GM18868 (cell line): ENCODE measurements at regions not wholly inside any gene's neighbourhood (a gene's known extent, or its start where the extent isn't known, plus 50 kb on each side); places are given as distances from the start of the nearest gene placed in this dataset.

ENCODE experiments used
- ATAC-seq: cut with Tn5 transposase; IDR thresholded peaks from one replicate; pipeline ENCODE4 v1.9.1; 2021; ENCODE audit warnings: mild to moderate bottlenecking, moderate library complexity; ENCODE audit not compliant: unreplicated experiment

DNA sequence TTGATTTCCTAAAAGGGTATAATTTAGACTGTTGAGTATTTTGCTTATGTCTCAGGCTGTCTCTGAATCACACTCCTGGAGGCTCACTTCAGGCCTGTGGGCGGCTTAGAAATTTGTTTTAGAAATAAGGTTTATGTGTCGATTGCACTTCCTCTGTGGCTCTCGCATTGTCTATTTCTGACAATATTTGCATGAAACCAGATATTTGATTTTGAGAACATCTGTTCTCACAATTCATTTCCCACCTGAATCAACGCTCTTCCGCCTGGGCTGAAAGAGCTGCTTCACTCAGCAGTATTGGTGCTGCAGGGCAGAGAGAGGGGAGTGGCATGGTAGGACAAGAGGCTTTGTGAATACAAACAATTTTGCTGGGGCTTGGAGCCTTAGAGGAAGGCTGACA is 262.0 kb downstream of the ADRA2A start:
- ATAC-seq, result peak; percentile 91

- peak; percentile 76 for ATAC-seq
These were observed 268.0 kb downstream of the ADRA2A start for GRCh38 chr10:111344804-111345203.

DNA sequence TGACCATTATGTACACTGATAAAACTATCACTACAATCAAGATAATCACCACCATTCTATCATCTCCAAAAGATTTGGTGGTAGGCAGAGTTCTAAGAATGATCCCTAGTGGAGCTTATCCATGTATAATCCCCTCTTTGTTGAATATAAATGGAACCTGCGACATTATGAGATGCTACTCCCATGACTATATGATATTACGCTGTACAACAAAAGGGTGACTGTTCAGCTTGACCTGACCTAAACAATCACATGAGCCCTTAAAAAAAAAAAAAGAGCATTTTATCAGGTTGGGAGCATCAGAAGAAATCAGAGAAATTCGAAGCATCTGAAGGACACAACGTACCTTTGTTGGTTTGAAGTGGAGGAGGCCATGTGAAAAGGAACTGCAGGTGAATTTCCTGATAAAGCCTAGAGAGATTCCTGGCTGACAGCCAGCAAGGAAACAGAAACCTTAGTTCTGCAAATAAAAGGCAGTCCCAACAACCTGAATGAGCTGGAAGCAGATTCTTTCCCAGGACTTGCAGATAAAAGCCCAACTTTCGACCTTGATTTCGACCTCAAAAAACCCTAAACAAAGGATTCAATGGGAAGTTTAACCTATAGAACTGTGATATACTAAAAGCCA is 270.7 kb downstream of the ADRA2A start:
- ATAC-seq, result no peak

DNA sequence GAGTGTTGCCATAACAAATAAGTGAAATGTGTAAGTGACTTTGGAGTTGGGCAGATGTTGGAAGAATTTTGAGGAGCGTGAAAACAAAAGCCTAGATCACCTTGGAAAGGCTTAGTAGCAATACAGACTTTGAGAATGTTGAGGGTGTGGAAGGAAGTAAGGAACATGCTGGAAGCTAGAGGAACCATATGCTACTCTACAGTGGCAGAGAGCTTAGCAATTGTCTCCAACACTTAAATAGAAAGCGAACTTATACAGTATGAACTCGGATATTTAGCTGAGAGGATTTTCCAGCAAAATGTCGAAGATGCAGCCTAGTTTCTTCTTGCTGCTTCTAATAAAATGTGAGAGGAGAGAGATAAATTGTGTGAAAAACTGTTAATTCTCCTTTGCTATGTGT is 271.2 kb downstream of the ADRA2A start:
- no peak for ATAC-seq

DNA sequence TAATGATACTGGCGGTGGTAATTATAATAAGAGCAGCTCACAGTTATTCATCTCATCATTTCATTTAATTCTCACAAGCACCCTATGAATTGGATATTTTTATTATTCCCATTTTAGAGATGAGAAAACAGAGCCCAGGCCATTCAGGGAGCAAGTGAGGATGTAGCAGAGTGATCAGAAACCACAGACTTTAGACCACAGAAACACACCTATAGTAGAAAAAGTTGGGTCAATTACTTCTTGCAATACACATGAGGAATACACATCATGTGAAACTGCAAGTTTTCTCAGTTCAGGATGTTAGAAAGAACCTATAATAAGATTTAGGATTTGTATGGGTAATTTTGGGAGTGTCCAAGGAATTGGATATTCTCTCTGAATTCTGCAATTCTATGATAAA is 278.0 kb downstream of the ADRA2A start:
- ATAC-seq, result peak; percentile 57

DNA sequence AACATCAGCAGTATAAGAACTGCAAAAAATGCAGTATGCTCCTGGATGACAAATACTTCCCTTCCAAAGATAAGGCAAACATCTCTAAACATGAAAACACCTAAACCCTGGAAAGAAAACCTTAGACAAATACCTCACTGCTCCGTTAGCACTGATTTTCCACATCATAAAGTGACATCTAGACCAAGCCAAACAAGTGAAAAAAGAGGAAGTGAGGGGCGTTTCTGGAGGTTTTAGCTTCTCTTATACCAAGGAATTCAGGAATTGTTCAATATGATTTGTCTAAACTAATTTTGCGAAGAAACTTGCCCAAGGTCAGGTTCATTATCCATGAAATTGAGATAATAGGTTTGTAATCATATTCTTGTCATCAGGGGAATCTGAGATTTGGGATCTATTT is 279.7 kb downstream of the ADRA2A start:
- ATAC-seq, result no peak

GRCh38 chr10:111357859-111358258 is 281.0 kb downstream of the ADRA2A start:
- ATAC-seq, result no peak

DNA sequence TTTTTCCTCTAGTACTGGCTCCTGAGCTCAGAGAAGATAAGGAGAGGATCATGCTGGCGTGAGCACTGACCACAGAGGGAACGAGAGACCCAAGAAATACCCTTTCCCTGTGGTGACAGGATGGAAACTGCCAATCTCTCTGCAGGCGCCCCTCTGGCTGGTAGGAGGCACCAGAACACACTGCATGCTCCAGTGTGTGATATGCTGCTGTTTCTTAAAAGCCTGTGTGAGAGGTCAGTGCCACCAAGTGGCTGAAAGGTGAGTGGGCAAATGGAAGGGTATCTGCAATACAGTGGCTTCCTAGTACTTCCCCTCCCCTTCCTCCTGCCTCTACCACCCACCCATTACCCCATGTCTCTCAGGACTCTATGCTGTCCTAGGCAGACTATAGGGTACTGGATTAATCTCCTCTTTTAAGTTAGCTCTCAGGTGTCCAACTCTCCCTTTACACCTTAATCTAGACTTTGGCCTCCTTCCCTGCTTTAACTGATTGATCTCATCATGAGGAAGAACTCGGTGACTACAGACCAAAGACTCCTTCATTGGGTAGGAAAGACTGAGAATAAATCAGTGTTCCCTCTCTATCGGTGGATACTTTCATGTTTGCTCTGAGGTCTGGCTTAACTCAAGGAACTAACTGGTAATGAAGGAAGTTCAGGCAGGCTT is 283.6 kb downstream of the ADRA2A start:
- ATAC-seq, result peak; percentile 98

DNA sequence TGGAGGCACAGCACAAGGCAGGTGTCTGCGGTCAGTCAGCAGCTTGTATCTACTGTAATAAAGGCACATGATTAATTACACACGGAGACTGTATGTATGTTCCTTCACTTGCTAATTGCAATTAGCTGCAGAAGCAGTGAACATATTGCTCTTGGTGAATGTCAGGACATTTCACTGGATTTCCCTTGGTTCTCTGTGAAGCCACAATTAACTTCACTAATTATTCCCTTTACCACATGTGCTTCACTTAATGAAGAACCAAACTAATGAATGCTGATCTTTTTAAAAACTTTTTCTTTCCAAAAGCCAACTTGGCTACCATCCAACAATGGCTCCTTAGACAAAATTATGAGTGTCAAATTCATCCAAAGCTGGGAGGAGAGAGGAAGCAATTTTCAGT is 290.7 kb downstream of the ADRA2A start:
- ATAC-seq, result no peak

GRCh38 chr10:111370101-111370500 is 293.3 kb downstream of the ADRA2A start:
- no peak for ATAC-seq

- no peak for ATAC-seq
These were observed 296.9 kb downstream of the ADRA2A start for GRCh38 chr10:111373696-111374095.

DNA sequence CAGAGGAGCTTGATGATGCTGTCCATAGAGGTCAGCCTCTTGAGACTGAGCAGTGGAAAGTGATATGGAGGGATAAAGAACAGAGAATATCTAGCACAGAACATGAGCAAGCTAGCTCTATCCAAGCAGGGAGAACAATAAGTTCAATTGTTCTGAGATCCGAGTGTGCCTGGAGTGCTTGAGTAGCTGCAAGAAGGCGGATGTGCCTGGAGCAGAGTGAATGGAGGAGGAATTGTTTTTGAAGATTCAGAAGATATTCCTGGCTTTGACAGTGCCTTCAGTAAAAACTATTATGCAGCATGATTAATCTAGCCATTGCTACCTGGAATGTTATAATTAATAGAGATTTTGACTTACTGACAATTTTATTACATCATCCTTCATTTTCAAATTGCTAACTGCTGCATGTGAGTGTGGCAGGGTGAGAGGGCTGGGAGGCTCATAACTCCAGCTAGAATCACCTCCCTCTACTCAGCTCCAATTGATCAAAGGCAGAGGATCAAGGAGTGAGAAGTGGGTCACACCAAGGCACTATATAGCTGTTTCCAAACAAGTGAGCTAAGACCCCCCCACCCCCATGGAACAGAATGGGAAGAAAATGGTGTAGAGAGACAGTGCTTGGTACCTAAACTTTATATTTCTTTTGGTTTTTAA is 302.8 kb downstream of the ADRA2A start:
- no peak for ATAC-seq

DNA sequence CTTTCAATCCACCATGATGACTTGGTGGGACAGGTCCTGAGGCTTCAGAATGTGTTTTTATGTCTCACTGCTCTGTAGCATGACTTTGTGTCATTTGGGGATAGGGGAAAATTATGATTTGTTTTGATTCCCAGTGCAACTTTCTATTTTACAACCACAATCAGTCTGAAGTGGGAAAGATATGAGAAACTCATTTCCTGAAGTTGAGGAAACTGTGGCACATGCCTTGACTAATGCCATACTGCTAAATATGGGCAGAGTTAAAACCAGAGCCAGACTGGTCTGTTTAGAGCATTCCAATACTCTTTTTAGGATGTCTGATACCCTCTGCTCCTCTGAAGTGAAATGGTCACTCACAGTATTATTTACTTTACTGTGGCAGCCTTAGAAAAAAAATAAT is 307.7 kb downstream of the ADRA2A start:
- no peak for ATAC-seq

DNA sequence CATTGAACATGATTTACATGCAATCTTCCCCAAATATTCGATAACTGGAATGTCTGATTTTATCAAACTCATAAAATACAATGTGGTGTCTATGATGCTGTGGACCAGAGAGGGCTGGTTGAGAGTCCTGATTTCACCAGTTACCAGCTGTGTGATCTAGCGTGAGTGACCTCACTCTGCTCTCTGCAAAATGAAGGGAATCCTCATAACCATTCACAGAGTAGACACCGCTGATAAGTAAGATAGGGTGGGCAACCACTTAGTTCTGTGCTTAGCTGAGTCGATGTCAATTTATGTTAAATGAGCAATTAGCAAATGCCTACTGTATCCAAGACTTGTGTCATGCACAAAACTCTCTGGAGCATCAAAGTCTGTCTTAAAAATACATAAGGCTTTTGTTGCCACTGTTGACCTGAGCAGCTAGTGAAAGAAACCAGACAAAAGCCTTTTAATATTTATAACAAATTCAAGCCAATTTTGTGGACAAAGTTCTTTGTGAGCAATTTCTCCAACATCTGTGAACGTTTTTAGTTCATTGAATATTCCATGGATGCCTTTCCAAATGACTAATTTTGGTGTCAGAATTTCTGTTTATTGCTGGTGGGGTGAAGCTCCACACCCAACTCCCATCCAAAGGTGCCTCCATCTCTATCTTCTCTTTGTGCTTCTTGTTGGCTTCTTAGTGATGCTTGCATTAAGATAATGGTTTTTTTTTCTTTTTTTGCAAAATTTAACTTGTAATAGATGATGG is 314.2 kb downstream of the ADRA2A start:
- ATAC-seq, result no peak

GRCh38 chr10:111392159-111392558 is 315.3 kb downstream of the ADRA2A start:
- ATAC-seq, result no peak

- ATAC-seq, result no peak
These were observed 316.1 kb downstream of the ADRA2A start for GRCh38 chr10:111392910-111393309.

GRCh38 chr10:111410740-111411139 is 333.9 kb downstream of the ADRA2A start:
- no peak for ATAC-seq

GRCh38 chr10:111425459-111425858 is 348.6 kb downstream of the ADRA2A start:
- no peak for ATAC-seq

- ATAC-seq, result no peak
These were observed 352.6 kb downstream of the ADRA2A start for GRCh38 chr10:111429288-111430028.

GRCh38 chr10:111430070-111430469 is 353.2 kb downstream of the ADRA2A start:
- no peak for ATAC-seq

GRCh38 chr10:111432588-111432987 is 355.8 kb downstream of the ADRA2A start:
- ATAC-seq, result no peak
